ENCODE measurements at regions not wholly inside any gene's neighbourhood (a gene's known extent, or its start where the extent isn't known, plus 50 kb on each side); places are given as distances from the start of the nearest gene placed in this dataset.

- no peaks in the 10 kb centered on the region for H3K9me2 ChIP-seq (ENCODE audit: insufficient read depth)
Measured at GRCh38 chr6:87922196-87922946, 125.3 kb upstream of the SPACA1 start.

DNA sequence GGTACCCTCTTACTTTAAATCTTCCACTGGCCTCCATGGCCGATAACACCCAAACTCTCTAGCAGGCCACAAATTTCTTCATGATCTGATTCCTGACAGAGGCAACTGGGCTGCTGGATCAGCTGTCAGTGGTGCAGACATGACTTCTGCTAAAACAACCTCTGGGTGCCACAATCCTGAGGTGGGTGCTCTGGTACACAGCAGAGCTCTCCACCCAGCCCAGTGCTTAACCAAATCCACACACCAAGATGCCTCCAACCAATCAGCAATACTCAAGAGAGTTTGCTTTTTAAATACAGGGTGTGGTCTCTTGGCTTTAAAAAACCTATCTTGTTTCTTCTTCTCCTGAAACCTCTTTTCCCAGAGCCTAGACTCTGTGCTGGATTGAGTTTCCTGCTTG is 126.6 kb upstream of the SPACA1 start:
- H2AFZ ChIP-seq, result no peak overlapping the region
- no peaks in the 10 kb centered on the region for H3K9me2 ChIP-seq (ENCODE audit: insufficient read depth)
- no peaks in the 10 kb centered on the region for H4K20me1 ChIP-seq (ENCODE audit: insufficient read depth)
- no peaks in the 10 kb centered on the region for H3K27me3 ChIP-seq (ENCODE audit: insufficient read depth, low read depth)
- BruUV-seq (replicated peaks), result no TSS peak
- no peak overlapping the region for H3K27ac ChIP-seq
- H3K36me3 ChIP-seq (ENCODE audit: low read depth), result no peaks in the 10 kb centered on the region
- no peak overlapping the region for H3K4me3 ChIP-seq
- no peak overlapping the region for H3K4me2 ChIP-seq
- intact Hi-C loops (cut with micrococcal nuclease; ENCODE audit: unreplicated experiment), result no loop called here
- H3F3A ChIP-seq (ENCODE audit: insufficient read depth, low read depth), result no peaks in the 10 kb centered on the region
- H3K4me1 ChIP-seq (replicated peaks; ENCODE audit: insufficient read depth), result no peaks in the 10 kb centered on the region
- CTCF ChIA-PET, result interaction anchor here (0.7 kb wide), 1 partner anchor 1395 kb away, joined by 3 read pairs; no protein-coding TSS in a partner anchor
- no peak for DNase-seq
- no peaks in the 10 kb centered on the region for H3K9me3 ChIP-seq (ENCODE audit: insufficient read depth, low read depth)
- no peaks in the 10 kb centered on the region for H3K79me2 ChIP-seq (ENCODE audit: low read depth)
- POLR2A ChIA-PET (ENCODE audit: unreplicated experiment), result no interaction called here
- no peak for TF ChIP-seq EZH2 (IDR thresholded peaks at IDR 0.05; ENCODE audit: low read depth)
- TF ChIP-seq CTCF (conservative IDR thresholded peaks at IDR 0.05), result no peak

More at GRCh38 chr6:87922196-87922946, 125.3 kb upstream of the SPACA1 start:
- H3K79me2 ChIP-seq (ENCODE audit: low read depth), result no peaks in the 10 kb centered on the region
- intact Hi-C loops (cut with micrococcal nuclease; ENCODE audit: unreplicated experiment), result no loop called here
- CTCF ChIA-PET, result no interaction called here
- H3F3A ChIP-seq (ENCODE audit: insufficient read depth, low read depth), result no peaks in the 10 kb centered on the region
- DNase-seq, result no peak
- no peaks in the 10 kb centered on the region for H4K20me1 ChIP-seq (ENCODE audit: insufficient read depth)
- H3K4me2 ChIP-seq, result no peak overlapping the region
- no TSS peak for BruUV-seq (replicated peaks)
- no peak overlapping the region for H3K4me3 ChIP-seq
- POLR2A ChIA-PET (ENCODE audit: unreplicated experiment), result no interaction called here
- no peaks in the 10 kb centered on the region for H3K9me3 ChIP-seq (ENCODE audit: insufficient read depth, low read depth)
- TF ChIP-seq EZH2 (IDR thresholded peaks at IDR 0.05; ENCODE audit: low read depth), result no peak
- no peak for TF ChIP-seq CTCF (conservative IDR thresholded peaks at IDR 0.05)
- no peaks in the 10 kb centered on the region for H3K4me1 ChIP-seq (replicated peaks; ENCODE audit: insufficient read depth)
- no peak overlapping the region for H3K27ac ChIP-seq
- no peaks in the 10 kb centered on the region for H3K36me3 ChIP-seq (ENCODE audit: low read depth)
- H2AFZ ChIP-seq, result no peak overlapping the region
- no peaks in the 10 kb centered on the region for H3K27me3 ChIP-seq (ENCODE audit: insufficient read depth, low read depth)

GRCh38 chr6:87920245-87920644 is 127.4 kb upstream of the SPACA1 start:
- no peak overlapping the region for H3K27ac ChIP-seq
- no peak overlapping the region for H3K4me2 ChIP-seq
- no peaks in the 10 kb centered on the region for H4K20me1 ChIP-seq (ENCODE audit: insufficient read depth)
- no peak overlapping the region for H3K4me3 ChIP-seq
- H3K79me2 ChIP-seq (ENCODE audit: low read depth), result no peaks in the 10 kb centered on the region
- no peaks in the 10 kb centered on the region for H3K36me3 ChIP-seq (ENCODE audit: low read depth)
- BruUV-seq (replicated peaks), result no TSS peak
- POLR2A ChIA-PET (ENCODE audit: unreplicated experiment), result no interaction called here
- H3K4me1 ChIP-seq (replicated peaks; ENCODE audit: insufficient read depth), result no peaks in the 10 kb centered on the region
- H2AFZ ChIP-seq, result no peak overlapping the region
- H3K9me3 ChIP-seq (ENCODE audit: insufficient read depth, low read depth), result no peaks in the 10 kb centered on the region
- no peak for DNase-seq
- intact Hi-C loops (cut with micrococcal nuclease; ENCODE audit: unreplicated experiment), result no loop called here
- H3K27me3 ChIP-seq (ENCODE audit: insufficient read depth, low read depth), result no peaks in the 10 kb centered on the region
- TF ChIP-seq CTCF (conservative IDR thresholded peaks at IDR 0.05), result no peak
- TF ChIP-seq EZH2 (IDR thresholded peaks at IDR 0.05; ENCODE audit: low read depth), result no peak
- no peaks in the 10 kb centered on the region for H3K9me2 ChIP-seq (ENCODE audit: insufficient read depth)
- H3F3A ChIP-seq (ENCODE audit: insufficient read depth, low read depth), result no peaks in the 10 kb centered on the region
- CTCF ChIA-PET, result no interaction called here
